Fibroblast of lung (primary cell): ENCODE measurements at regions not wholly inside any gene's neighbourhood (a gene's known extent, or its start where the extent isn't known, plus 50 kb on each side); places are given as distances from the start of the nearest gene placed in this dataset.
A peak's percentile ranks its signal among the peaks of the same experiment; 100 is the strongest.

Source experiments
- DNase-seq, 2 donors: peaks; one replicate each; pipeline versions ENCODE4 v3.0.0 to v3.0.0-alpha.2; 2010; ENCODE audit warnings: low read depth in 2 of 2
- H2AFZ ChIP-seq: 2 replicates; pipeline ENCODE4 v1.5.1; 2012; ENCODE audit warnings: low read length, control low read depth, inconsistent platforms
- H3K27ac ChIP-seq: 2 replicates; pipeline ENCODE4 v1.5.1; 2011; ENCODE audit warnings: low read length, control low read depth; ENCODE audit not compliant: insufficient read depth
- H3K27me3 ChIP-seq: 2 replicates; pipeline ENCODE4 v1.5.1; 2011; ENCODE audit warnings: mild to moderate bottlenecking, low read length; ENCODE audit not compliant: control insufficient read depth, insufficient read depth
- H3K36me3 ChIP-seq: 2 replicates; pipeline ENCODE4 v1.5.1; 2011; ENCODE audit warnings: low read length; ENCODE audit not compliant: control insufficient read depth, insufficient read depth
- H3K4me1 ChIP-seq: 2 replicates; pipeline ENCODE4 v1.5.1; 2011; ENCODE audit warnings: low read length; ENCODE audit not compliant: control insufficient read depth, insufficient read depth; ENCODE audit errors: extremely low read depth
- H3K4me2 ChIP-seq: 2 replicates; pipeline ENCODE4 v1.5.1; 2011; ENCODE audit warnings: low read length, control low read depth; ENCODE audit not compliant: insufficient read depth; ENCODE audit errors: extremely low read depth
- H3K4me3 ChIP-seq, 4 experiments: fragments of 200-600 bp in 1 of 4; sonication (generic) in 1 of 4; replicated peaks in 1 of 4; 2 replicates each; pipeline ENCODE4 v1.5.1; 2011 to 2016; ENCODE audit warnings: low read length in 4 of 4, low read depth in 3 of 4, mild to moderate bottlenecking in 3 of 4, control low read depth in 2 of 4, inconsistent platforms in 1 of 4, mixed read lengths in 1 of 4; ENCODE audit not compliant: insufficient read depth in 1 of 4; ENCODE audit errors: control extremely low read depth in 1 of 4
- H3K79me2 ChIP-seq: 2 replicates; pipeline ENCODE4 v1.5.1; 2012; ENCODE audit warnings: mild to moderate bottlenecking, low read length, inconsistent platforms; ENCODE audit not compliant: control insufficient read depth, insufficient read depth
- H3K9ac ChIP-seq: 2 replicates; pipeline ENCODE4 v1.5.1; 2011; ENCODE audit warnings: mild to moderate bottlenecking, low read length, control low read depth; ENCODE audit not compliant: insufficient read depth
- H3K9me3 ChIP-seq: 2 replicates; pipeline ENCODE4 v1.5.1; 2012; ENCODE audit warnings: low read depth, low read length; ENCODE audit not compliant: control insufficient read depth, insufficient read depth
- H4K20me1 ChIP-seq: 2 replicates; pipeline ENCODE4 v1.5.1; 2011; ENCODE audit warnings: low read length; ENCODE audit not compliant: control insufficient read depth, insufficient read depth; ENCODE audit errors: extremely low read depth
- CTCF ChIP-seq, 2 donors: IDR thresholded peaks in 1 of 2; conservative IDR thresholded peaks in 1 of 2; 1 replicate in 1 of 2; 2 replicates in 1 of 2; pipeline ENCODE4 v1.5.1; 2011 to 2012; ENCODE audit warnings: low read length in 2 of 2, control low read depth in 1 of 2, inconsistent platforms in 1 of 2, low read depth in 1 of 2, mild to moderate bottlenecking in 1 of 2
- EZH2 ChIP-seq: IDR thresholded peaks from 2 replicates; pipeline ENCODE4 v1.5.1; 2012; ENCODE audit warnings: low read length, control low read depth, mild to moderate bottlenecking; ENCODE audit errors: missing control alignments

- Histone ChIP-seq H3K27me3 (no peaks in the 10 kb centered on the region), H3K4me1 (no peaks in the 10 kb centered on the region), H3K79me2 (no peaks in the 10 kb centered on the region), H3K27ac (no peak overlapping the region), H3K4me3 (no peak overlapping the region), H3K36me3 (no peaks in the 10 kb centered on the region), H3K4me2 (no peak overlapping the region), H4K20me1 (no peaks in the 10 kb centered on the region), H3K9ac (no peak overlapping the region), H2AFZ (no peak overlapping the region), H3K9me3 (no peaks in the 10 kb centered on the region)
- TF ChIP-seq CTCF (conservative IDR thresholded peaks at IDR 0.05 in 1 of 2, IDR thresholded peaks at IDR 0.05 in 1 of 2; ENCODE audit: low read depth in 1 of 2, low read length in 2 of 2) = no peak
- no peak for TF ChIP-seq EZH2
- DNase-seq = peak in 1 of 2 donors; percentile 66
Measured at GRCh38 chr18:45365835-45366234, 249.4 kb upstream of the SLC14A2 start.

- H2AFZ ChIP-seq = no peak overlapping the region
- H3K4me2 ChIP-seq = no peak overlapping the region
- H3K36me3 ChIP-seq = no peaks in the 10 kb centered on the region
- H3K9ac ChIP-seq = no peak overlapping the region
- H3K79me2 ChIP-seq = no peaks in the 10 kb centered on the region
- H4K20me1 ChIP-seq = no peaks in the 10 kb centered on the region
- peak; percentile 18 to 69 for DNase-seq
- no peaks in the 10 kb centered on the region for H3K27me3 ChIP-seq
- no peak overlapping the region for H3K27ac ChIP-seq
- no peaks in the 10 kb centered on the region for H3K4me1 ChIP-seq
- H3K9me3 ChIP-seq = no peaks in the 10 kb centered on the region
- TF ChIP-seq CTCF (conservative IDR thresholded peaks at IDR 0.05 in 1 of 2, IDR thresholded peaks at IDR 0.05 in 1 of 2; ENCODE audit: low read depth in 1 of 2, low read length in 2 of 2) = no peak
- H3K4me3 ChIP-seq = no peak overlapping the region
Measured at GRCh38 chr18:45370255-45371010, 244.8 kb upstream of the SLC14A2 start.

- no peak overlapping the region for H3K4me3 ChIP-seq
- no peak overlapping the region for H2AFZ ChIP-seq
- H3K9ac ChIP-seq = no peak overlapping the region
- no peaks in the 10 kb centered on the region for H3K27me3 ChIP-seq
- H3K36me3 ChIP-seq = no peaks in the 10 kb centered on the region
- no peaks in the 10 kb centered on the region for H4K20me1 ChIP-seq
- H3K9me3 ChIP-seq = no peaks in the 10 kb centered on the region
- H3K4me1 ChIP-seq = no peaks in the 10 kb centered on the region
- no peak overlapping the region for H3K4me2 ChIP-seq
- no peak for TF ChIP-seq EZH2
- TF ChIP-seq CTCF (conservative IDR thresholded peaks at IDR 0.05 in 1 of 2, IDR thresholded peaks at IDR 0.05 in 1 of 2; ENCODE audit: low read depth in 1 of 2, low read length in 2 of 2) = no peak
- H3K27ac ChIP-seq = no peak overlapping the region
- H3K79me2 ChIP-seq = no peaks in the 10 kb centered on the region
- peak in 1 of 2 donors; percentile 7 for DNase-seq
Measured at GRCh38 chr18:45373286-45373880, 241.9 kb upstream of the SLC14A2 start.
